8988T (cell line): ENCODE measurements at regions not wholly inside any gene's neighbourhood (a gene's known extent, or its start where the extent isn't known, plus 50 kb on each side); places are given as distances from the start of the nearest gene placed in this dataset.
"Not testable (repeated sequence)": the region's sequence is repeated elsewhere in the genome, so short reads cannot be mapped to it uniquely, and the experiment has no call there.

Experiments used
- DNase-seq: peaks from one replicate; pipeline ENCODE4 v3.0.0; 2011

DNA sequence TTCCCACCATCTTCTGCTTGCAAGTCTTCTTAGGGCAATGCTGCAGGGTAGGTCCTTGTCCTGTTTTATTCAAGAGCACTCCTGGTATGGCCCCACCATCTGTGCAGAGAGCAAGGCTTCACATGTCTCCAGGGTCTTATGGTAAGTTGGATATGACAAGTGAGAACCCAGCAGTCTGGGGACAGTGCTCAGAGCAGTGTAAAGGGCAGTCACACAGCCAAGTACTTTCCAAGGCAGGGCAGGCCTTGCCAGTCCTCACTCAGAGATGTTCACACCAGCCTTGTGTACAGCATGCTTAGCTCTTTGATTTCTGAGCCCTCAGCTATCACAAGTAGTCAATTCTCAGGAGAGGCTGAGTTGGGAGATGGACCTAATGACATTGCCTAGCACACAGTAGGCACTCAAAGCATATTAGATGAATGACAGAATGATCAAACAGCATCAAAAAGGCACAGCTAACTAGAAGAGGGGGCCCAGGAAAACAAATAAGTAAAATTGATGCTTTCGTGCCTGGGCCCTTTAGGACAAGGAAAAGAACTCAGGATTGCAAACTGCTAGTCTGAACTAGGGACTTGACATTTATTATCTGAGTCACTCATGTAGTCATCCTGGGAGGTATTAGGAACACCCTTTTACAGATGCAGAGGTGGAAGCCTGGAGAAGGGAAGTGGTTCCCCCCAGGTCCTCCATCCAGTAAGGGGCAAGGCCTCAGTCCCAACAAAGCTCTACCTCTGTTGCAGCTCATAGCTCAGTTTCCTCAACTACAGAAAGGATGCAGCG, 86.7 kb upstream of the CTAGE1 start:
- no peak for DNase-seq

DNA sequence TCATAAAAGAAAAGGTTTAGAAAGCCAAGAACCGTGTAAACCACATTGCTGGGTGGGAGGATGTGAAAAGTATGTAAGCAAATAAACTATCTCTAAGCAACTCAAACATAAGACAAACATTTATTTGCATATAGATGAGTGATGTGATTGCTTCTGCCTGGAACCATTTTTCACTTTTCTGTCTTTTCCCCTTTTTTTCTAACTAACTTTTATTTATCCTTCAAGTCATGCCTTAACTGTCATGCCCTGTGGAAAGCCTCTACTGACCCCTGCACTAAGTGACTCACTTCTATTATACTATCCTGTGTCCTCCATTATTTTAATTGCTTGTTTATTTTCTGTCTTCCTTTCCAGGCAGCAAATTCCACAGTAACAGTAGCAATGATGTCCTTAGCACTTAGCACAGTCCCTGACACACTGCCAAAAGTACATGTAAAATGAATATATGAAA, 87.5 kb upstream of the CTAGE1 start:
- no peak for DNase-seq

DNA sequence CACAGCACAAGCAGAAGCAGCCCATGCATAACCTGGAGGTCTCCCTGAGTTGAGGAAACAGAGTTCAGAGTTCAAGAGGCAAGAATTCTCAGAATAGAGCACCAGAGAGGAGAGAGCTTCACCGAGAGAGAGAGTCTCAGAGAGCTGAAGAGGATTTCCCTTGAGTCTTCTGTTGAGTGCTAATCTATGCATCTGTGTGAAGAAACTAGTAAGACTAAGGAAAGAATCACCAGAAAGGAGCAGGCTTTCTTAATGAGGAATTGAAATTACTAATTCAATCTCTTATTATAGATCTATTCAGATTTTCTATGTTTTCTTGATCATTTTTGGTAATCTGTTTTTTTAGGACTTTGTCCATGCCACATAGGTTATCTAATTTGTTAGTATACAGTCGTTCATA, 89.3 kb upstream of the CTAGE1 start:
- DNase-seq, result no peak

DNA sequence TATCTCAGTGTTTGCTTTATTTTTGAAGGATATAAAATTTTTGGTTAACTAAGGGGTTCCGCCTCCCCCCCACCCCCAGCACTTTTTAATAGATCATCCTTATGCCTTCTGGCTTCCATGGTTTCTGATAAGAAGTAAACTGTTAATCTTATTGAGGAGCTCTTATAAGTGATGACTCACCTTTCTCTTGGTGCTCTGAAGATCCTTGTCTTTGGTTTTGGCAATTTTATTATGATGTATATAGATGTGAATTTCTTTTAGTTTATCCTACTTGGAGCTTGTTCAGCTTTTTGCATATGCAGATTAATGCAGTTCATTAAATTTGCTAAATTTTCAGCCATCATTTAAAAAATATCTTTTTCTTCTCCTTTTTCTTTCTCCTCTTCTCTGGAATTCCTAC, 91.7 kb upstream of the CTAGE1 start:
- DNase-seq, result no peak

DNA sequence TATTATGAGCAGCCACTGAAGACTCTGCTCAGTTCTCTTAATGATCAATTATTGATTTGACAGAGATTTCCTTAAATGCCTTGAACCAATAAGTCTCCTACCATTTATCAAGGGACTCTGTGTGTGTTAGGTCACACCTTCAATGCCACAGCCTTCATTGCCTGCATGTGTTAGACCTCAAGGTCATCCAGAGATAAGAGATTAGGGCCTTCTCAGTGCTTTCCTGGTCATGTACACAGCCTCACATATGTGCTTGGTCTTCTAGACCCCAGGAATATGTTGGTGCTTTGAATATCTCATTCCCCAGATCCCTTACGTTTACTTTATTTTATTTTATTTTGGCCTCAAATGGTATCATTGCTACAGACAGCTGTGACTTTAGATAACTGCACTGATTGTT, 93.0 kb upstream of the CTAGE1 start:
- DNase-seq, result no peak

DNA sequence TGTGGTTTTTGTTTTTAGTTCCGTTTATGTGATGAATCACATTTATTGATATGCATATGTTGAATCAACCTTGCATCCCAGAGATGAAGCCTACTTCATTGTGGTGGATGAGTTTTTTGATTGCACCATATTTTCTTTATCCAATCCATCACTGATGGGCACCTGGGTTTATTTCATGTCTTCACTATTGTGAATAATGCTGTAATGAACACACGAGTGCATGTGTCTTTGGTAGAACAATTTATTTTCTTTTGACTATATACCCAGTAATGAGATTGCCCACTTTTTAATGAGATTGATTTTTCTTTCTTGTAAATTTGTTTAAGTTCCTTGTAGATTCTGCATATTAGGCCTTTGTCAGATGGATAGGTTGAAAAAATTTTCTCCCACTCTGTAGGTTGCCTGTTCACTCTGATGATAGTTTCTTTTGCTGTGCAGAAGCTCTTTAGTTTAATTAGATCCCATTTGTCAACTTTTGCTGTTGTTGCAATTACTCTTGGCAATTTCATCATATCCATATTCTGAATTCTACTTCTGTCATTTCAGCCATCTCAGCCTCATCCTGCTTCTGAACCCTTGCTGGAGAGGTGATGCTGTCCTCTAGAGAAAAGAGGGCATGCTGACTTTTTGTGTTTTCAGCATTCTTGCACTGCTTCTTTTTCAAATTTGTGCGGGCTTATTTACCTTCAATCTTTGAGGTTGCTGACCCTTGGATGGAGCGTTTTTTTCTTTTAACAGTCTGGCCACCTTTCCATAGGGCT, 96.2 kb upstream of the CTAGE1 start:
- no peak for DNase-seq

DNA sequence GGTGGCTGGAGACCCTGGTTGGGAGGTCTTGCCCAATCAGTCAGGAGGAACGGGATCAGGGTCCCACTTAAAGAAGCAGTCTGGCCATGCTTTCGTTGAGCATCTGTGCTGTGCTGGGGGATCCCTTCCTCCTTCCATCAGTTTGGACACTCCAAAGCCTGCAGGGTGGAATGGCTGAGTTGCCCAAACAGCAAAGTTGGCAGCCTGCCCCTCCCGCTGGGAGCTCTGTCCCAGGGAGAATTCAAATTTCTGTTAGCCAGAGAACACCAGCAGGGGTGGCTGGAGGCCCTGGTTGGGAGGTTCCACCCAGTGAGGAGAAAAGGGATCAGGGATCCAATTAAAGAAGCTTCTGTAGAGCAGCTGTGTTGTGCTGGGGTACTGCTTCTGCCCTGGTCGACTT, 96.9 kb upstream of the CTAGE1 start:
- no peak for DNase-seq

DNA sequence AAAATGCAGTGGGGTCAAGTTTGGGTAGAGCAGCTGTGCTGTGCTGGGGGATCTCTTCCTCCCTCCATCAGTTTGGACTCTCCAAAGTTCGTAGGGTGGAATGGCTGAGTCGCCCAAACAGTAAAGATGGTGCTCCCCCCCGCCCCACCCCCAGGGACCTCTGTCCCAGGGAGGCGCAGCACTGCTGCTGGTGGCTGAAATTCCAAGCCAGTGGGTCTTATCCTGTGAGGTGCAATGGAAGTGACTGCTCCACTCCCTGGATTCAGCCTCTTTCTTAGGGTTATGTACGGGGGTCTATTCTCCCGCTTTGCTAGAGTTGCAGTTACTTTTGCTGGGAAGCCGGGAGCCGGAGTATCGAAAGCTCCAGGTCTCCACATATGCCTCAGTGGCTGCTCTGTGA, 97.5 kb upstream of the CTAGE1 start:
- no peak for DNase-seq

DNA sequence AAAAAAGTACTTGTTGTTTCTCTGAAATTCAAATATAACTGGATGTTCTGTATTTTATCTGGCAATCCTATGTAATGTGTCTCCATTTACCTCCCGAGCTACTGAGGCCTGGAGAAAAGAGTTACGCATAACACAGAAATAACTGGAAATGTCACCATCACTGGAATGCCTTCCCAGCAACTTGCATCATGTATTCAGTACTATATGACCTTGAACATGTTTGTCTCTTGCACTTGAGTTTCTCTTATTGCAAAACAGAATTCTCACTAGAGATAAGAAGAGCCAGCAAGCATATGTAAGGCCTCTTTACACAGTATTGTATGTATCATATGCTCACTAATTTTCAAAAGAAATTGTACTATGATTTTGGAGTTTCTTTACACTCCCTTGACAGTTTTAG, 99.6 kb upstream of the CTAGE1 start:
- no peak for DNase-seq

DNA sequence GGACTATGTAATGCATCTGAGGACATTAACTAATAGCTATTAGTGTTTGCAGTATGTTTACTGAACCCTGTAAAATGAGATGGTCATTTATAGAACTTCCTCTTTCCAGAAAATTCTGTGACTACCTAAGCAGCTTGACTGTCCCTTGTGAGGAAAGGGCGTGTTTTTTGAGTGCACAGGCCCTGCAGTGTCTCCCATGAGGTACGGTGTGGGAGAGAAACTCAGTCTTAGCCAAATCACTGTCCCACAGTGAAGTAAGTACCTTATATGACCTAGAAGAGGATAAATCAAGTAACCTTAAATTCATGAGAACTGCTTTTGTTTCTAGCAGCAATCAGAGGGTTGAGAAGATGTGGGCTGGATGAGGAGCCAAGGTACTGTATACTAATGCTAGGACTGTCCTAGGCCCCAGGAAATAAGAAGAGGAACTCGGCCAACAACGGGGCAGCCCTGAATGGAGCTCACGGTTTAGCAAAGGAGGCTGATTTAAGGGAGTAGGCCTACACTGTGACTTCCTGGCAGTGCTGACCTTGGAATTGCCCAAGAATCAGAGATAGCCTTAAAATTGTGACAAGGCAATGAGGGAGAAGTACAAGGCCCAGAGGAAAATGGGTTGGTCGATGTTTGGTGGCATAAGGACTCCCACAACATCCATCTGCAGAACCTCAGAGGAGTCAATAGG, 103.5 kb upstream of the CTAGE1 start:
- DNase-seq, result no peak

DNA sequence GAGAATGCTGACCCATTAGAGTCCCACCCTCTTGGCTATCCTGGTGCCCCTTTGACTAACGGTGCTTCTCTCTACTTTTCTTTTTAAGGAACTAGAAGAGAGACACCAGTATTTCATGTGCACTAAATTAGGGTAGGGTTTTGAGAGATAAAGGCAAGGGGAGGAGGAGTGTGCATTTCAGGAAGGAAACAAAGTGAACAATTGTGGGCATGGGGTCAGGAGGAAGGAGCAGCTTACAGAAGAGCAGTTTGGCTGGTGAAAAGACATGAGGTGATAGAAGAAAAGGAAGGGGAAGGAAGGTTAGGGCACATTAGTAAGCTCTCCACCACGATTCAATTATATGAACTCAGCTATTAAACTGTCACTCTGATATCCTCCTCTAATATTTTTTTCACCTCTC, 105.8 kb upstream of the CTAGE1 start:
- no peak for DNase-seq

DNA sequence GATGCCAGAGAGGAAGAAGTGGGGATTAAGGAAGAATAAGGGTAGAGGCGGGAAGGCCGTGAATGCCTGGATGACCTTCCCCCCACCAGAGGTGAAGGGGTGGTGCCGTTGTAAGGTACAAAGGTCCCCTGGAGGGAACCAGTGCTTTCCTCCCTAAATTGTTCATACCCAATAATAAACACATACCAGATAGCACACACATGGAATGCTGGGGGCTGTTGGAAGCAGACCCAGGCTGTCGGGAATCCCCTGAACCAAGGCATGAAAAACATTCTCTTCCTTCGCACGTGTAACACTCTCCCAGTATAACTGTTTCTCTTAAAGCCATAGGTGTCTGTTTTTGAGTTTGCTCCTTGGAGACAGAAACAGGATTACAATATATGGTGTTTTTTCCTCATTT, 107.1 kb upstream of the CTAGE1 start:
- no peak for DNase-seq

DNA sequence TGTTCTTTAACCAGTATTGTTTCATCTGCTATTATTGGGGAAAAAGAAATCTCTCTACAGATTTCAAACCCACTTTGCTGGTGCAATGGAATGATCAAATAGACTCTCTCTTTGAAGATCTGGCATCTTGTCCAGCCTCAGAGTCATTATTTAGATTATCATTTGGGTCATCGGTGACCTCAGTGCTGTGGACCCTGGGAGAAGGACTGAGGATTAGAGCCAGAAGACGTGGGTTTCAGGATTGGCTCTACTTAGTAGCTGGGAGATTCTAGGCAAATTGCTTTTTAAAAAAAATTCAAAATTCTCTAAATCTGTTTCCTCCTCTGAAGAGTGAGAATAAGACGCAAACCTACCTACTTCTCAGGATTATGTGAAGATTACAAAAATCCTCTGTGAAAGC, 107.6 kb upstream of the CTAGE1 start:
- no peak for DNase-seq

DNA sequence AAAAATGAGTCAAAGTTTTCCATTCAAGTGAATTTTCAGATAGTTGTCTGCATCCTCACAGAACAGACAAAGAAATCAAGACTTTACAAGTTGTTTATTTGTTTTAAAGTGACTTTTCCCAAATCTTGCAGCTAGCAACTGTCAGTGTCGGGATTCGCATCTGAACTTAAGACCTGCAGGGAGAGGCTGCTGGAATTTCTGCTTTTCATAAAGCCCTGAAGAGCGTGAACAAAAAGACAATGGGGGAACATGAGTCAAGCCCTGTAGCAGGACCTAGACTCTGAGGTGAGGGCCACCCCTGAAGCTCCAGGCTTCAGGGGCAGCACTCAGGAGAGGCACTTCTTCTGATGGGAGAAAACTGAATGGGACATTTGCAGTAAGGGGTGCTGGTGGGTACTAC, 108.2 kb upstream of the CTAGE1 start:
- DNase-seq, result no peak

DNA sequence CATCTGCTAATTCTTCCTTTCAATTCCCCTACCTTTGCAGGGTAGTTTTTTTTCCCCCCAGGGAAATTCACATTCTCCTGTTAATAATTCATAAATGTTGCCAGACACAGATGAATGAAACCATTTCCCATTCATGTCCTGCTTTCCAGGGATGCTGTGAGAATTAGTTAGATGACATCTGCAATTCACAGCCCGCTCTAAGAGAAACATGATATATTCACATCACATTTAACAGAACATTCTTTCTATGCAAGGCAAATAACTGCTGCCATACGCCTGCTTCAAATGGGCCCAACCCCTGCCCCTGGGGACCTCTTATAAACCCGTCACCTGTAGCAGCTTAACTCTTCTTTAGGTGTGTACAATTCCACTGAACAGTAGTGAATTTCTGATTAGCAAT, 110.6 kb upstream of the CTAGE1 start:
- no peak for DNase-seq

DNA sequence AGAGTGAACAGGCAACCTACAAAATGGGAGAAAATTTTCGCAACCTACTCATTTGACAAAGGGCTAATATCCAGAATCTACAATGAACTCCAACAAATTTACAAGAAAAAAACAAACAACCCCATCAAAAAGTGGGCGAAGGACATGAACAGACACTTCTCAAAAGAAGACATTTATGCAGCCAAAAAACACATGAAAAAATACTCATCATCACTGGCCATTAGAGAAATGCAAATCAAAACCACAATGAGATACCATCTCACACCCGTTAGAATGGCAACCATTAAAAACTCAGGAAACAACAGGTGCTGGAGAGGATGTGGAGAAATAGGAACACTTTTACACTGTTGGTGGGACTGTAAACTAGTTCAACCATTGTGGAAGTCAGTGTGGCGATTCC, 117.0 kb upstream of the CTAGE1 start:
- DNase-seq, result not testable (repeated sequence)

DNA sequence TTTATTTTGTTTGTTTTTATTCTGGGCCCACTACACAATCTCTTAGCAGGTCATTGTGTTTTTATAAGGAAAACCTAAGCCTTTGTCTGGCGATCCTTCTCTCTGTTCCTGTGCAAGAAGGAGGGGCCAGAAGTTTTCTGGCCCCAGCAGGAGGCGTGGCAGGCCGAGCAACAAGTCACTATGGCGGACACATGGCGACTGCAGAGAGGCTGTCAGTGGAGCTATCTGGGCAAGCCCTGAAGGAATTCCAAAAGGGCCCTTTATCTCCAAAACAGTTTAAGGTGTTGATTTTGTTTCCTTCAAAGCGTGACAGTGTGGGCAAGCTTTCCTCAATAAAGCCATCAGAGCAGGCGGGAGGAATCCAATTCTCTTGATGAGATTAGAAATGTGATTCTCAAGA, 118.8 kb upstream of the CTAGE1 start:
- DNase-seq, result no peak

DNA sequence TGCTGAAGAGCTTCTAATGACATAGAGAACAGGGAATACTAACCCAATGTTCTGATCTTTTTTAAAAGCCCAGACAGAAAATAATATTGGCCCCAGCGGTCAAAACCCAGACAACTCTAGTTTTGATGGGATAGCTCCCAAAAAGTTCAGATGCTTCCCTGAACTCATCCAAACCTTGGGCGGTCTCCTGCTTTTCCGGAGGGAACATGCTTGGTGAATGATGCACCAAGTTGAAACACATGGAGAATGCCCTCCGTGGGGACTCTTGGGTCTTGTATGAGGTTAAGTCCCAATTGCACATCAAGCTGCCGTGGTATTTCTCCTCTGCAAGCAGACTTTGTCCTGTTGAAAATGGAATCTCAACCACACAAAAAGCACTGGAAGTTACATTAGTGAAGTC, 120.7 kb upstream of the CTAGE1 start:
- DNase-seq, result no peak

DNA sequence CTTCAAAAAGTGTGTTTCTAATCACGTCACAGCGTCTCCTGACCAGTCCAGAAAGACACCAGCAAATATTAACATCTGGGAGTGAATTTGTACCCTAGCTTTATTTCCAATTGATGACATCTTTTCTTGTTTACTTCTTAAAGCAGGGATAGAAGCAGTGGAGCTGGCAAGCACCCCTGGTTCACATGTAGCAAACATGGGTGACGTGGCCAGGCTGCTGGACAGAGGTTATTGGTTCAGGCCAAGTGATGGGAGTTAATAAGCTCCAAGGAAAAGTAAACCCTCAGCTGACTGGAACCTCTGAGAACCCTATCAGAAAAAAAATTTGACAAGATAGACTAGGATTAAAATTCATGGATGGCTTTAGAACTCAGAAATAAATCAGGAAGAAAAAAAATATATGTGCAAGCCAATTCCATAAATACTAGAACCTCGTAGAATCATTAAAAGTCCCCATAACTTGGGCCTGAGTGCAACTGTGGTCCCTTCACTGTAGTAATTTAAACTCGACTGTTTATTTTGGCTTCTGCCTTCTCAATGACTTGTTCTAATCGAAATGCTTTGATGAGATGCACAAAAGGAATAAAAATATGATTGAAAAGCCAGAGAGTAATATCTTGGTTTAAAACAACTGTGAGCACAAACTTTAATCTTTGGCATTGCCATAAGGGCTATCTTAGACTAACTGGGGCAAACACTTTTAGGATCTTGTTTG, 121.5 kb upstream of the CTAGE1 start:
- DNase-seq, result no peak

DNA sequence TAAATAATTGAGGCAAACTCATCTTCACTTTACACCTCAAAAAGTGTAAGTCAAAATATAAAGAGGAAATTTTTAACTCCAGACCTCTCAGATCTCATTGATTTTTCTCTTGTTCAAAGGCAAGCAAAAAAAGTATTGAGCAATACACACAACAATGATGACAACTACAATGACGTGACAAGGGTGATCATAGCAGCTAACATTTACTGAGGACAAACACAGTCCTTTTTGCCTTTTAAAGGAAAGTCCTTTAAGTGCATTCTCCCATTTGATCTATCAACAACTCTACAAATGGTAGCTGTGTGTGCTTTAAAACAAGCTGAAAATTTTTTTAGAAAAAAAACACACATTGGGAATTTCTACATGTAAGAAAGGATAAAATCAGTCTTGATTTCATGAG, 123.5 kb upstream of the CTAGE1 start:
- no peak for DNase-seq

DNA sequence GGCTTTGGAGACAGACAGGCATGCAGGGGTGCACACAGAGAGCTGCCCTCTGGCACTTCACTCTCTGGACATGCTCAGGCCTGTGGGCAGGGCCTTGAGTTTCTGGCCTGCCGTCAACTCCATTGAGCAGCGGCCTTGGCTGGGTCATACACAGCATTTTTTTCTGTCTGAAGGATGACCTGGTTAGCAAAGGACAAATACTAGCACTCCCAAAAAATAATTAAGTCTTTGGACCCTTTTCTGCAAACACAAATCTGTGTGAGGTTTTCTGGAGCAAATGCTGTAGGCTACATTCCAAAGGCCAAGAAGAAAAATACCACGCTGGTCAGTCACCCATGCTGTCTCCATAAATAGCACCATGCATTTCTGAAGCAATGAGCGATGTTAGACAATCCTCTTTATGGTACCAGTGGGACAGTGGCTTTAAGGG, 124.7 kb upstream of the CTAGE1 start:
- no peak for DNase-seq

DNA sequence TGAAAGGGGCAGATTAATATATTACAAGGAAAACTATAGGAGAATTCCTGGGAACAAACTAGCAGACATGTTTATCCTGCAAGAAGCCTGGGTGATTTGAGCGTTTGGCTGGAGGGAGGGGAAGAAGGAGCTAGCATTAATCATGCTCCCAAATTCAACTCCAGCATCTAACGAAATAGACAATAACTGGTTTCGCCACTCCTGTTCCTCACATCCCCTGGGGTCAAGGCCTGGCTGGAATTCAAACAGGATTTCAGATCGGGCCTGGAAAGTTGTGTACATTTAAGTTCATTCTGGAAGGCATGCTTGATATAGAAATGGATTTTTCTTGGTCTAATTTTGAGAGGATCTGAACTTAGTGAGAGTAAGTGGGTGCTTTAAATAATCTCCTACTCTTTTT, 126.1 kb upstream of the CTAGE1 start:
- no peak for DNase-seq

DNA sequence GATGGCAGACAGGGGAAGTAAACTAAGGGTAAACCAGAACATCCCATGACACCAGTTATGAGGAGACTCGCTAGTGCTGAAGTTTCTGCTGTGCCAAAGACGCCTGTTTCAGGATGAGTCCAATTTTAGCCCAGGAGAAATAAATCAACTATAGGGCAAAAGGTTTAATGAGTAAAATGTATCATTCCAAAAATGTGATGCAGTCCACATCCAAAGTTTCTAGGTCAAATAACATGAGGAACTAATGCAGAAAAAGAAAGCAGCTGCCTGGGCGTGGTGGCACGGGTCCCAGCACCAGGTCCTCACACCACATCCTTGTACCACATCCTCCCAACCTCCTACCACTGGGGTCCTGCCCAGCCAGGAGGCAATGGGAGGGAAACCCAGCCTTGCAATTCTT, 126.9 kb upstream of the CTAGE1 start:
- no peak for DNase-seq
